ENCODE measurements at regions not wholly inside any gene's neighbourhood (a gene's known extent, or its start where the extent isn't known, plus 50 kb on each side); places are given as distances from the start of the nearest gene placed in this dataset.

DNA sequence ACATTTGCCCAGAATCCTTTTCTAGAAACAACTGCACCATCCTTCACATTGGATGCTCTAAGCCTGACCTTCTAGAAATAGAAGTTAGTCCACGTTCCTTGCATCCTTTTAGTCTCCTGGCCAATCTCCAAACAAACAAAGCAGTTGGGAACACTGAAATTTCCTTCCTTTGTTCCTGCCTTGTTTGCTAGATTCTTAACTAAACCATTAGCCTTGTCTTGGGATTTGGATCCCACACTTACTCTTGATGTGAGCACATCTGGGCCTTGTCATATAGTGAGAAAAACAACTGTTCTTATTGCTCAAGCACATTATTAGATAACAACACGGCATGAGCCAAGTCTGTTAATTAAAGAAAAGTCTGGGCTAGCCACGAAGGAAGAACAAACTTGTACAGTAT, 319.3 kb upstream of the GHITM start:
- TF ChIP-seq, protein P1, sequence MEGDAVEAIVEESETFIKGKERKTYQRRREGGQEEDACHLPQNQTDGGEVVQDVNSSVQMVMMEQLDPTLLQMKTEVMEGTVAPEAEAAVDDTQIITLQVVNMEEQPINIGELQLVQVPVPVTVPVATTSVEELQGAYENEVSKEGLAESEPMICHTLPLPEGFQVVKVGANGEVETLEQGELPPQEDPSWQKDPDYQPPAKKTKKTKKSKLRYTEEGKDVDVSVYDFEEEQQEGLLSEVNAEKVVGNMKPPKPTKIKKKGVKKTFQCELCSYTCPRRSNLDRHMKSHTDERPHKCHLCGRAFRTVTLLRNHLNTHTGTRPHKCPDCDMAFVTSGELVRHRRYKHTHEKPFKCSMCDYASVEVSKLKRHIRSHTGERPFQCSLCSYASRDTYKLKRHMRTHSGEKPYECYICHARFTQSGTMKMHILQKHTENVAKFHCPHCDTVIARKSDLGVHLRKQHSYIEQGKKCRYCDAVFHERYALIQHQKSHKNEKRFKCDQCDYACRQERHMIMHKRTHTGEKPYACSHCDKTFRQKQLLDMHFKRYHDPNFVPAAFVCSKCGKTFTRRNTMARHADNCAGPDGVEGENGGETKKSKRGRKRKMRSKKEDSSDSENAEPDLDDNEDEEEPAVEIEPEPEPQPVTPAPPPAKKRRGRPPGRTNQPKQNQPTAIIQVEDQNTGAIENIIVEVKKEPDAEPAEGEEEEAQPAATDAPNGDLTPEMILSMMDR (IDR thresholded peaks at IDR 0.05; ENCODE audit: low read depth, low read length), result no peak
- TF ChIP-seq EZH2phosphoT487 (IDR thresholded peaks at IDR 0.05; ENCODE audit: low read depth), result no peak
